ENCODE measurements at regions not wholly inside any gene's neighbourhood (a gene's known extent, or its start where the extent isn't known, plus 50 kb on each side); places are given as distances from the start of the nearest gene placed in this dataset.
"Not testable (repeated sequence)": the region's sequence is repeated elsewhere in the genome, so short reads cannot be mapped to it uniquely, and the experiment has no call there.

GRCh38 chr17:72471296-72471695 is 350.5 kb downstream of the SOX9 start:
- intact Hi-C loops (cut with DNase I), result no loop called here
- Histone ChIP-seq H3K4me1 (no peaks in the 10 kb centered on the region), H3K36me3 (no peaks in the 10 kb centered on the region), H3K9me3 (no peaks in the 10 kb centered on the region), H3K27me3 (no peaks in the 10 kb centered on the region), H3K27ac (no peak overlapping the region), H3K4me3 (no peak overlapping the region)
- DNase-seq, result no peak
- TF ChIP-seq, protein P1, sequence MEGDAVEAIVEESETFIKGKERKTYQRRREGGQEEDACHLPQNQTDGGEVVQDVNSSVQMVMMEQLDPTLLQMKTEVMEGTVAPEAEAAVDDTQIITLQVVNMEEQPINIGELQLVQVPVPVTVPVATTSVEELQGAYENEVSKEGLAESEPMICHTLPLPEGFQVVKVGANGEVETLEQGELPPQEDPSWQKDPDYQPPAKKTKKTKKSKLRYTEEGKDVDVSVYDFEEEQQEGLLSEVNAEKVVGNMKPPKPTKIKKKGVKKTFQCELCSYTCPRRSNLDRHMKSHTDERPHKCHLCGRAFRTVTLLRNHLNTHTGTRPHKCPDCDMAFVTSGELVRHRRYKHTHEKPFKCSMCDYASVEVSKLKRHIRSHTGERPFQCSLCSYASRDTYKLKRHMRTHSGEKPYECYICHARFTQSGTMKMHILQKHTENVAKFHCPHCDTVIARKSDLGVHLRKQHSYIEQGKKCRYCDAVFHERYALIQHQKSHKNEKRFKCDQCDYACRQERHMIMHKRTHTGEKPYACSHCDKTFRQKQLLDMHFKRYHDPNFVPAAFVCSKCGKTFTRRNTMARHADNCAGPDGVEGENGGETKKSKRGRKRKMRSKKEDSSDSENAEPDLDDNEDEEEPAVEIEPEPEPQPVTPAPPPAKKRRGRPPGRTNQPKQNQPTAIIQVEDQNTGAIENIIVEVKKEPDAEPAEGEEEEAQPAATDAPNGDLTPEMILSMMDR (IDR thresholded peaks at IDR 0.05), result no peak
- no peak for ATAC-seq

DNA sequence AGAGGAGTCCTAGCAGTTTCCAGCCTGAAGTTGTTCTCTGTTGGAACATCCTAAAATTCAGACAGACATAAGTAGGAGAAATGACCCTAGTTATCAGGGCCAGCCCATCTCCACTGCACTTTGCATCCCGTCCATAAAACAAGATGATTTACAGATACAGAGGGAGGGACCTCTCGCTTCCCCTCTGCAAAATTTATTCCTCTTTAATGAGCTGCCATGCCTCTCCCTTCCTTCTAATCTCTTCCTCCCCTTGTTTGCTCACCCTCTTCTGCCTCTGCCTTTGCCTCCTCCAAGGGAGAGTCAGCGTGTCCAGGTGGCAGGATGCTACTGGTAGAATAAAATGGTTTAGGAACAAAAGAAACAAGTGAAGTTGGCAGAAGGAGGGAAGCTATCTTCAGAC is 351.3 kb downstream of the SOX9 start:
- TF ChIP-seq, protein P1 (IDR thresholded peaks at IDR 0.05), result no peak
- no peak overlapping the region for H3K27ac ChIP-seq
- no peaks in the 10 kb centered on the region for H3K4me1 ChIP-seq
- ATAC-seq (no peak), DNase-seq (no peak)
- no peaks in the 10 kb centered on the region for H3K27me3 ChIP-seq
- no peaks in the 10 kb centered on the region for H3K36me3 ChIP-seq
- H3K9me3 ChIP-seq, result no peaks in the 10 kb centered on the region
- intact Hi-C loops (cut with DNase I), result no loop called here
- no peak overlapping the region for H3K4me3 ChIP-seq

DNA sequence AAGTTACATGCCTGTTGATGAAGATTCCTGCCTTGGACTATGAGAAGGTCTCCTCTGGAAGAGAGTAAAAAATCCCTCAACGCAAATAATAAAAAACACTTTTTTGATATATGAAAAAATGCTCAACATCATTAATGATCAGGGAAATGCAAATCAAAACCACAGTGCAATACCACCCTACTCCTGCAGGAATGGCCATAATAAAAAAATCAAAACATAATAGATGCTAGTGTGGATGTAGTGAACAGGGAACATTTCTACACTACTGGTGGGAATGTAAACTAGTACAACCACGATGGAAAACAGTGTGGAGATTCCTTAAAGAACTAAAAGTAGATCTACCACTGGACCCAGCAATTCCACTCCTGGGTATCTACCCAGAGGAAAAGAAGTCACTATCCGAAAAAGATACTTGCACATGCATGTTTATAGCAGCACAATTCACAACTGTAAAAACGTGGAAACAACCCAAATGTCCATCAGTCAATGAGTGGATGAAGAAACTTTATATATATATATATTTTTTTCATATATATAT is 352.1 kb downstream of the SOX9 start:
- H3K27ac ChIP-seq; H3K36me3 ChIP-seq; H3K27me3 ChIP-seq; intact Hi-C loops (cut with DNase I); H3K9me3 ChIP-seq; DNase-seq; H3K4me3 ChIP-seq; ATAC-seq; H3K4me1 ChIP-seq: not testable (repeated sequence)

- H3K36me3 ChIP-seq, result no peaks in the 10 kb centered on the region
- TF ChIP-seq, protein P1 (IDR thresholded peaks at IDR 0.05), result no peak
- intact Hi-C loops (cut with DNase I), result no loop called here
- no peaks in the 10 kb centered on the region for H3K9me3 ChIP-seq
- H3K4me1 ChIP-seq, result no peaks in the 10 kb centered on the region
- H3K4me3 ChIP-seq, result no peak overlapping the region
- DNase-seq, result no peak
- H3K27ac ChIP-seq, result no peak overlapping the region
- ATAC-seq, result no peak
- no peaks in the 10 kb centered on the region for H3K27me3 ChIP-seq
Measured at GRCh38 chr17:72474243-72474642, 353.4 kb downstream of the SOX9 start.

- no peak for ATAC-seq
- no peaks in the 10 kb centered on the region for H3K4me1 ChIP-seq
- intact Hi-C loops (cut with DNase I), result no loop called here
- H3K4me3 ChIP-seq, result no peak overlapping the region
- H3K9me3 ChIP-seq, result no peaks in the 10 kb centered on the region
- no peaks in the 10 kb centered on the region for H3K27me3 ChIP-seq
- no peak overlapping the region for H3K27ac ChIP-seq
- no peaks in the 10 kb centered on the region for H3K36me3 ChIP-seq
- TF ChIP-seq, protein P1 (IDR thresholded peaks at IDR 0.05), result no peak
- DNase-seq, result no peak
Measured at GRCh38 chr17:72474719-72475477, 354.1 kb downstream of the SOX9 start.

DNA sequence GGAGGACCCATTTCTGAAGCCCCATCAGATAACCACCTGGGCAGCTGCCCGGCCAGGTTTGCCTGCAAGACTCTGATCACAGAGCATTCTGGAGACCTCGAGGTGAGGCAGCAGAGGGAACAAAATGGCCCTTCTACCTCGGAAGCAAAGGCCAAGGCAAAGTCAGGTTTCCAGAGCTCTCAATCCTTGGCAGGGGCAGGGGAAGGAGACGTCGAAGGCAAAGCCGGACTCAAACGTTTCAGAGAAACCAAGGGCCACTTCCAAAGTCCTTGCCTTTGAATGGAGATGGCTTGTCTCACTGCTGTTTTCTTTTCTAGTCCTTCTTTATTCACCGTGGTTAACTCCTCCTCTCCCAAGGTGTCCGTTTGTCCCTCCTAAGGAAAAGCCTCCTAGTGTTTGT is 355.3 kb downstream of the SOX9 start:
- intact Hi-C loops (cut with DNase I), result no loop called here
- no peak overlapping the region for H3K27ac ChIP-seq

More for the DNA sequence above, 355.3 kb downstream of the SOX9 start:
- H3K9me3 ChIP-seq, result no peaks in the 10 kb centered on the region
- TF ChIP-seq, protein P1 (IDR thresholded peaks at IDR 0.05), result no peak
- H3K27me3 ChIP-seq, result no peaks in the 10 kb centered on the region
- no peak overlapping the region for H3K4me3 ChIP-seq
- ATAC-seq, result no peak
- H3K4me1 ChIP-seq, result no peaks in the 10 kb centered on the region
- no peak for DNase-seq
- no peaks in the 10 kb centered on the region for H3K36me3 ChIP-seq
